ENCODE measurements at regions not wholly inside any gene's neighbourhood (a gene's known extent, or its start where the extent isn't known, plus 50 kb on each side); places are given as distances from the start of the nearest gene placed in this dataset.

DNA sequence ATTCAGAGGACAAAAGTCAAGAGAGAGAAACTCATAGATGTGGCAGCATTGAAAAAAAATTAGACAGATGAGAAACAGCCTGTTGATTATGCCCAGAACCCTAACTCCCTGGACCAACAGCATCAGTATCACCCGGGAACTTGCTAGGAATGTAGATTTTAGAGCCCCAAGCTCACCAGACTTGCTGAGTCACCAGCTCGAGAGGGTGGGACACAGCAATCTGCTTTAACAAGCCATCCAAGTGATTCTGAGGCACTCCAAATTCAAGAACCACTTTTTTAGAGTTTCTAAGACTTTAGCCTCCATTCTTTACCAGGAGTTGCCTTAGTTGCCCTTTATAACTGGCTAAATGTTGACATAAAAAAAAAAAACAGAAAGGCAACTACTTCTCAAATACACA lies 70.9 kb downstream of the CGGBP1 start:
- intact Hi-C loops (cut with DNase I; ENCODE audit: low total_unique reads) = no loop called here
- H3K27me3 ChIP-seq = no peaks in the 10 kb centered on the region
- H3K9me3 ChIP-seq = no peaks in the 10 kb centered on the region
- no peak for TF ChIP-seq POLR2A (IDR thresholded peaks at IDR 0.05)
- TF ChIP-seq, protein P1, sequence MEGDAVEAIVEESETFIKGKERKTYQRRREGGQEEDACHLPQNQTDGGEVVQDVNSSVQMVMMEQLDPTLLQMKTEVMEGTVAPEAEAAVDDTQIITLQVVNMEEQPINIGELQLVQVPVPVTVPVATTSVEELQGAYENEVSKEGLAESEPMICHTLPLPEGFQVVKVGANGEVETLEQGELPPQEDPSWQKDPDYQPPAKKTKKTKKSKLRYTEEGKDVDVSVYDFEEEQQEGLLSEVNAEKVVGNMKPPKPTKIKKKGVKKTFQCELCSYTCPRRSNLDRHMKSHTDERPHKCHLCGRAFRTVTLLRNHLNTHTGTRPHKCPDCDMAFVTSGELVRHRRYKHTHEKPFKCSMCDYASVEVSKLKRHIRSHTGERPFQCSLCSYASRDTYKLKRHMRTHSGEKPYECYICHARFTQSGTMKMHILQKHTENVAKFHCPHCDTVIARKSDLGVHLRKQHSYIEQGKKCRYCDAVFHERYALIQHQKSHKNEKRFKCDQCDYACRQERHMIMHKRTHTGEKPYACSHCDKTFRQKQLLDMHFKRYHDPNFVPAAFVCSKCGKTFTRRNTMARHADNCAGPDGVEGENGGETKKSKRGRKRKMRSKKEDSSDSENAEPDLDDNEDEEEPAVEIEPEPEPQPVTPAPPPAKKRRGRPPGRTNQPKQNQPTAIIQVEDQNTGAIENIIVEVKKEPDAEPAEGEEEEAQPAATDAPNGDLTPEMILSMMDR (IDR thresholded peaks at IDR 0.05) = no peak
- no peaks in the 10 kb centered on the region for H3K36me3 ChIP-seq
- H3K27ac ChIP-seq = no peak overlapping the region
- no peak for DNase-seq
- H3K4me3 ChIP-seq = no peak overlapping the region
- no peaks in the 10 kb centered on the region for H3K4me1 ChIP-seq

DNA sequence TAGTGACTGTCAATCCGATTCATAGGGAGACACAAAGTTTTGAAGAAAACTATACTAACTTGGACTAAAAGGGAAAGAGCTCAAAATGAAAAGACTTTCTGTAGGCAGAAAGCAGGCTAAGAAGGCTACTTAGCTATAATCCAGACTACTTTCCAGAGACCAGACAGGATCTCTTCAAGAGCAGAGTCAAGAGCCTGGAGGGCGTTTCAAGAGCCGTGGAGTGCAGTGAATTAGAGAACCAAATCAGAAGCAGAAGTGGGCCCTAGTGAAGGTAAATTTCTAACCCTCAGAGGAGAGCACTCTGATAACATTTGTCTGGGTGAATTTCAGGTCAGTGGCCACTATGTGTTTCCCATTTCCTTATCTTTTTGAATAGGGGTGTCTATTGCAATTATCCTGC lies 76.4 kb downstream of the CGGBP1 start:
- Histone ChIP-seq H3K27ac (no peak overlapping the region), H3K4me3 (no peak overlapping the region), H3K9me3 (no peaks in the 10 kb centered on the region), H3K36me3 (no peaks in the 10 kb centered on the region), H3K4me1 (no peaks in the 10 kb centered on the region), H3K27me3 (no peaks in the 10 kb centered on the region)
- TF ChIP-seq, protein P1 (IDR thresholded peaks at IDR 0.05) = no peak
- no peak for TF ChIP-seq POLR2A (IDR thresholded peaks at IDR 0.05)
- DNase-seq = no peak
- intact Hi-C loops (cut with DNase I; ENCODE audit: low total_unique reads) = no loop called here

- no peaks in the 10 kb centered on the region for H3K9me3 ChIP-seq
- no peaks in the 10 kb centered on the region for H3K4me1 ChIP-seq
- H3K27me3 ChIP-seq = no peaks in the 10 kb centered on the region
- TF ChIP-seq, protein P1 (IDR thresholded peaks at IDR 0.05) = no peak
- TF ChIP-seq POLR2A (IDR thresholded peaks at IDR 0.05) = no peak
- no peak overlapping the region for H3K4me3 ChIP-seq
- H3K27ac ChIP-seq = no peak overlapping the region
- intact Hi-C loops (cut with DNase I; ENCODE audit: low total_unique reads) = no loop called here
- DNase-seq = no peak
- H3K36me3 ChIP-seq = no peaks in the 10 kb centered on the region
These were observed 79.3 kb downstream of the CGGBP1 start for GRCh38 chr3:87979527-87979926.

GRCh38 chr3:87977765-87978164 lies 81.0 kb downstream of the CGGBP1 start:
- H3K9me3 ChIP-seq = no peaks in the 10 kb centered on the region
- H3K4me1 ChIP-seq = no peaks in the 10 kb centered on the region
- no peaks in the 10 kb centered on the region for H3K36me3 ChIP-seq
- H3K4me3 ChIP-seq = no peak overlapping the region
- H3K27me3 ChIP-seq = no peaks in the 10 kb centered on the region
- intact Hi-C loops (cut with DNase I; ENCODE audit: low total_unique reads) = no loop called here
- H3K27ac ChIP-seq = no peak overlapping the region
- TF ChIP-seq, protein P1 (IDR thresholded peaks at IDR 0.05) = no peak
- TF ChIP-seq POLR2A (IDR thresholded peaks at IDR 0.05) = no peak
- DNase-seq = no peak

DNA sequence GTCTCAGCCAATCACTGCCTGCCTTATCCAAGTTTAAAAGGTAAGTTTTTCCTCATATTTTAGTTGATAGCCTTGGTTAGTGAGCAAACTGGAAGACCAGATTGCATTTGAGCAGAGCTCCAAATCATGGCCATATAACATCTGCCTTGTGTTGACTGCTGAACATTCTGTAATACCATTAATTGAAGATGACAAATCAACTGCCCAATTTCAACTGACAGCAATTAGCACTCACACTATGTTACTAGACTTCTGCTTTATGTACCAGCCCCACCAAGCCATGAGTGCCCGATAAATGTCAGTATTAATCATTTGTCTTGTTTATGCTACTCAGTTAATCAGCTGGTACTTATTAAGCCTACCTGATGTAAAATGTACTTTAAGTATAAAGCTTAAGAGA lies 83.1 kb downstream of the CGGBP1 start:
- intact Hi-C loops (cut with DNase I; ENCODE audit: low total_unique reads) = no loop called here
- H3K4me1 ChIP-seq = no peaks in the 10 kb centered on the region
- no peak for DNase-seq
- H3K4me3 ChIP-seq = no peak overlapping the region
- no peaks in the 10 kb centered on the region for H3K9me3 ChIP-seq
- H3K27ac ChIP-seq = no peak overlapping the region
- H3K36me3 ChIP-seq = no peaks in the 10 kb centered on the region
- TF ChIP-seq POLR2A (IDR thresholded peaks at IDR 0.05) = no peak
- TF ChIP-seq, protein P1 (IDR thresholded peaks at IDR 0.05) = no peak
- no peaks in the 10 kb centered on the region for H3K27me3 ChIP-seq
